Left ventricle myocardium inferior (tissue), 1 donor: ENCODE measurements at regions not wholly inside any gene's neighbourhood (a gene's known extent, or its start where the extent isn't known, plus 50 kb on each side); places are given as distances from the start of the nearest gene placed in this dataset.

ENCODE experiments used
- DNase-seq: peaks from one replicate; pipeline ENCODE4 v3.0.0-alpha.2; 2020
- H3K27ac ChIP-seq: fragments of 200-600 bp; replicated peaks from 2 replicates; pipeline ENCODE4 v1.8.0; 2021
- H3K27me3 ChIP-seq: fragments of 200-600 bp; 2 replicates; pipeline ENCODE4 v1.8.0; 2021; ENCODE audit warnings: low read depth
- H3K36me3 ChIP-seq: fragments of 200-600 bp; 2 replicates; pipeline ENCODE4 v1.8.0; 2021
- H3K4me1 ChIP-seq: fragments of 200-600 bp; 2 replicates; pipeline ENCODE4 v1.8.0; 2021
- H3K4me3 ChIP-seq: fragments of 200-600 bp; 2 replicates; pipeline ENCODE4 v1.8.0; 2021; ENCODE audit warnings: mild to moderate bottlenecking, moderate library complexity
- H3K9me3 ChIP-seq: fragments of 200-600 bp; replicated peaks from 2 replicates; pipeline ENCODE4 v1.8.0; 2021
- intact Hi-C: fragments of 100-400 bp; cut with micrococcal nuclease; formaldehyde crosslinking; loops from one replicate; pipeline ENCODE4 v1.11.0; 2022
- TF ChIP-seq, protein P1 (sequence below): fragments of 200-600 bp; IDR thresholded peaks from 2 replicates; pipeline ENCODE4 v1.8.0; 2021; ENCODE audit warnings: antibody characterized with exemption, mild to moderate bottlenecking, borderline replicate concordance
- donor health status: DM: no; HTN: yes; CAD: no; lungs with severe emphysema.

DNA sequence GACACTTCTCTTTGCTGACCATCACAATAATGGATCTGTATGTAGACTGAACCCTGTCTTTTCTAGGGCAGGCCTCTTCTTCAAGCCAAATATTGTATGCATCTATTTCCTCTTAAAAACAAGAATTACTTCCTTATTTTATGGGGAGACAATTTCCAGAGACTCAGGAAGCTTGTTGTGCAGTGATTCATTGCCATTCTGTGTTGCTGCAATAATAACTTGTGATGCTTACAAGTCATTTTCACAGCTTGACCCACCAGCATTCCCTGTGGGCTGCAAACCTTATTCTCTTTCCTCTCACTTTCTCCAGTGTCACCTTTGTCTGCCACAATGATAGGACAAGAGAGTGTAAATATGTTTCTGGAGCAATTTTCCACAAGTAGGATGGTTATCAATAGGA, 276.7 kb upstream of the SGO1 start:
- Histone ChIP-seq H3K4me1 (no peaks in the 10 kb centered on the region), H3K27ac (no peak overlapping the region), H3K9me3 (peaks cover 27% of the 10 kb centered on the region), H3K4me3 (no peak overlapping the region), H3K36me3 (no peaks in the 10 kb centered on the region), H3K27me3 (no peaks in the 10 kb centered on the region)
- intact Hi-C loops, result no loop called here
- TF ChIP-seq, protein P1, sequence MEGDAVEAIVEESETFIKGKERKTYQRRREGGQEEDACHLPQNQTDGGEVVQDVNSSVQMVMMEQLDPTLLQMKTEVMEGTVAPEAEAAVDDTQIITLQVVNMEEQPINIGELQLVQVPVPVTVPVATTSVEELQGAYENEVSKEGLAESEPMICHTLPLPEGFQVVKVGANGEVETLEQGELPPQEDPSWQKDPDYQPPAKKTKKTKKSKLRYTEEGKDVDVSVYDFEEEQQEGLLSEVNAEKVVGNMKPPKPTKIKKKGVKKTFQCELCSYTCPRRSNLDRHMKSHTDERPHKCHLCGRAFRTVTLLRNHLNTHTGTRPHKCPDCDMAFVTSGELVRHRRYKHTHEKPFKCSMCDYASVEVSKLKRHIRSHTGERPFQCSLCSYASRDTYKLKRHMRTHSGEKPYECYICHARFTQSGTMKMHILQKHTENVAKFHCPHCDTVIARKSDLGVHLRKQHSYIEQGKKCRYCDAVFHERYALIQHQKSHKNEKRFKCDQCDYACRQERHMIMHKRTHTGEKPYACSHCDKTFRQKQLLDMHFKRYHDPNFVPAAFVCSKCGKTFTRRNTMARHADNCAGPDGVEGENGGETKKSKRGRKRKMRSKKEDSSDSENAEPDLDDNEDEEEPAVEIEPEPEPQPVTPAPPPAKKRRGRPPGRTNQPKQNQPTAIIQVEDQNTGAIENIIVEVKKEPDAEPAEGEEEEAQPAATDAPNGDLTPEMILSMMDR, result no peak
- DNase-seq, result no peak

DNA sequence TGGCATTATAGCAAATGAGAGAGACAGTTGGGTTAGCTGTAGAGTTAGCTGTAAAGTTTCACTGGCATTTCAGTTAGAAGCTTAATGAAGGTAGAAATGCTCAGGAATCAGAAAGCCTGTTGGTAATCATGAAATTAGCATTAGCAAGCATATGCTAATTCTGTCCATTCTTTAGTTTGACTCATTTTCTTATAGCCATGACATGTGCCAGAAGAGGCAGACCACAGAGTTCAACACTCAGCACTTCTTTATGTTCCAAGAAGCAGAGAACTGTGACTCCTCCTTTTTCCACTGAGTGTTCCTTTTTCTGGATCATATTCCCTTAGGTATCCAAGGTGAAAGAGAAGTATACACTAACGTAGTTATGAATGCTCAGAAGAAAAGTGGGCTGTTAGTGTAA, 276.2 kb upstream of the SGO1 start:
- Histone ChIP-seq H3K27me3 (no peaks in the 10 kb centered on the region), H3K9me3 (peaks cover 27% of the 10 kb centered on the region), H3K27ac (no peak overlapping the region), H3K36me3 (no peaks in the 10 kb centered on the region), H3K4me1 (no peaks in the 10 kb centered on the region), H3K4me3 (no peak overlapping the region)
- intact Hi-C loops, result no loop called here
- TF ChIP-seq, protein P1, result no peak
- DNase-seq, result no peak

DNA sequence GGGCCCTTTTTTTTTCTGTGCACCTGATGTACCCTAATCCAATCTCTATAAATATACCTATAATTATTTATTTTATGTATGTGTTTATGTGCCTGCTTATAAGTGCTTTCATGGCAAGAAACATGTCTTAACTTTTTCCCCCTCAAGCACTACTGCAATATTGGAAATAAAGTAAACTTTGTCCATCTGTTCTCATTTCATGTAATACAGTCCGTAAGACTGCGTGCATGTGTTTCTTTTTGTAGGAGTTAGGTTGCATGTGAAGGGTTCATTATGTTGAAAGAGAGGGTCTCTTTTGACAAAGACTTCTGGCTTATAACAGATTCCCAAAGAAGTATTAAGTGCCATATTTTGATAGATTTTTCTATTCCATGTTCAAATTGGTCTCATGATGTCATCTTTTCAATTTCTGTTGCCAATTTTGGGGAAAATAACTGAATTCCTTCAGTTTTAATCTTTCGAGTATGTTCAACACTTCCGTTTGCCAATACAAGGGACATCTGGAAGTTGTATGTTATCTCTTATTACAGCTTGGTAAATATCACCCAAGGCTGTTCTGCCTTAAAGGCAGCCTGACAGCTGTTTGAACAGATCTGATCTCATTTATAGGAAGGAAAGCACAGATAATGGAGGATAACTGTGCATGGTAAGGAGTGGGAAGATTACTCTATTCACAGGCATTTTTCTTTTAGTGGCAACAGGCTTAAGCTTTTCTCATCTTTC, 273.1 kb upstream of the SGO1 start:
- intact Hi-C loops, result no loop called here
- peaks cover 21% of the 10 kb centered on the region for H3K9me3 ChIP-seq
- H3K27ac ChIP-seq, result no peak overlapping the region
- H3K27me3 ChIP-seq, result no peaks in the 10 kb centered on the region
- no peaks in the 10 kb centered on the region for H3K4me1 ChIP-seq
- TF ChIP-seq, protein P1, result no peak
- no peak for DNase-seq
- no peaks in the 10 kb centered on the region for H3K36me3 ChIP-seq
- no peak overlapping the region for H3K4me3 ChIP-seq

DNA sequence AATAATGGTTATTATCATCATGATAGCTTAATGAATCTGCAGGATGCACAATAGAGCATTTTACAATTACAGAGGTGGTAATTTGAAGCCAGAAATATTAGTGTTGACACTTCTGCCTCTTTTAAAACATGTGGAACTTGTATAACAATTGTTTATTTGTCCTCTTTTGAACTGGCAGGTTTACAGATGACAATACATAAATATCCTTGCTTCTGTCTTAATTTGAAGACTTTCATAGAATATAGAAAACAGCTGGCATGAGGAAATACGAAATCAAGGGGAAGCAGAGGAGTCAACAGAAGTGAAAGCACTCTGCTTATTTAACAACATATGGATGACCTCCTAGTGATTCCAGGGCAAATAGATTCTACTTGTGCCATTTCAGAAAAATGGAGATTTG, 270.5 kb upstream of the SGO1 start:
- no peak for DNase-seq
- Histone ChIP-seq H3K36me3 (no peaks in the 10 kb centered on the region), H3K4me3 (no peak overlapping the region), H3K27ac (no peak overlapping the region), H3K9me3 (peaks cover 23% of the 10 kb centered on the region), H3K4me1 (no peaks in the 10 kb centered on the region), H3K27me3 (no peaks in the 10 kb centered on the region)
- intact Hi-C loops, result no loop called here
- TF ChIP-seq, protein P1, result no peak

DNA sequence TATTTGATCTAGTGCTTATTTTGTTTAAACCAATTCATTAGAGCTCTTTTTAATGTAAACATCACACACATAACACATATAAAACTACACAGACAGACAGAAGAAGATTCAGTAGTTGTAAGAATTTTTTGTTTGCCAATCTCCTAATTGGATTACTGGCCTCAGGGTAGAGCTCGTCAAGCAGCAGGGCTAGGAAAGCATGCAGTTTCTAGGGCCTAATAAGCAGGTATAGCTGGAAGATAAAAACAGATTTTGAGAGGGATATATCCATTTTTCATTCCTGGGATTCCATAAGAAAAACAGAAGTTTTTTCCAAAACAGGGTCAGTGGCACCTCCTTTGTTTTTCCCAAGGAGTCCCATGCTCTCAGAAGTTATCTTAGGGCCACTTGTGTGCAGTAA, 265.2 kb upstream of the SGO1 start:
- Histone ChIP-seq H3K9me3 (peaks cover 14% of the 10 kb centered on the region), H3K27me3 (no peaks in the 10 kb centered on the region), H3K4me1 (no peaks in the 10 kb centered on the region), H3K36me3 (no peaks in the 10 kb centered on the region), H3K4me3 (no peak overlapping the region), H3K27ac (no peak overlapping the region)
- intact Hi-C loops, result no loop called here
- TF ChIP-seq, protein P1, result no peak
- DNase-seq, result no peak
